Colonic mucosa (tissue), 4 donors: ENCODE measurements at regions not wholly inside any gene's neighbourhood (a gene's known extent, or its start where the extent isn't known, plus 50 kb on each side); places are given as distances from the start of the nearest gene placed in this dataset.

ENCODE experiments used
- DNase-seq: peaks from one replicate; pipeline ENCODE4 v3.0.0-alpha.2; 2020
- H3K27ac ChIP-seq: fragments of 200-600 bp; one replicate; pipeline ENCODE4 v1.8.0; 2021
- H3K27me3 ChIP-seq: fragments of 200-600 bp; one replicate; pipeline ENCODE4 v1.8.0; 2021
- H3K36me3 ChIP-seq: fragments of 200-600 bp; one replicate; pipeline ENCODE4 v1.8.0; 2021
- H3K4me1 ChIP-seq: fragments of 200-600 bp; one replicate; pipeline ENCODE4 v1.8.0; 2021; ENCODE audit warnings: mild to moderate bottlenecking
- H3K4me3 ChIP-seq: fragments of 200-600 bp; one replicate; pipeline ENCODE4 v1.8.0; 2021
- H3K9ac ChIP-seq, 2 donors: one replicate each; pipeline ENCODE4 v1.7.0; 2013; ENCODE audit warnings: control low read depth in 2 of 2, low read depth in 2 of 2, low read length in 2 of 2
- H3K9me3 ChIP-seq: fragments of 200-600 bp; one replicate; pipeline ENCODE4 v1.8.0; 2021
- CTCF ChIP-seq: fragments of 200-600 bp; IDR thresholded peaks from one replicate; pipeline ENCODE4 v1.8.0; 2022; ENCODE audit warnings: antibody characterized with exemption, mild to moderate bottlenecking
- intact Hi-C: fragments of 100-400 bp; cut with DNase I; formaldehyde crosslinking; loops from one replicate; pipeline ENCODE4 v1.14.1; 2022
- donor health status: healthy.
- donor health status: DM: no; HTN: no; CAD: no.
- donor health status: DM: no; HTN: no; CAD: no.

- no peak for DNase-seq
- Histone ChIP-seq H3K4me3 (no peak overlapping the region), H3K9ac (no peak overlapping the region), H3K27ac (no peak overlapping the region), H3K27me3 (no peaks in the 10 kb centered on the region), H3K9me3 (no peaks in the 10 kb centered on the region), H3K4me1 (no peaks in the 10 kb centered on the region), H3K36me3 (no peaks in the 10 kb centered on the region)
- TF ChIP-seq CTCF, result no peak
- intact Hi-C loops, result no loop called here
These were observed 830.3 kb upstream of the NXPH2 start for GRCh38 chr2:139610512-139610911.

- Histone ChIP-seq H3K4me3 (no peak overlapping the region), H3K27me3 (no peaks in the 10 kb centered on the region), H3K36me3 (no peaks in the 10 kb centered on the region), H3K9me3 (no peaks in the 10 kb centered on the region), H3K27ac (no peak overlapping the region), H3K4me1 (no peaks in the 10 kb centered on the region), H3K9ac (no peak overlapping the region)
- TF ChIP-seq CTCF, result no peak
- no peak for DNase-seq
- intact Hi-C loops, result no loop called here
These were observed 828.9 kb upstream of the NXPH2 start for GRCh38 chr2:139609109-139609508.

- Histone ChIP-seq H3K9ac (no peak overlapping the region), H3K4me1 (no peaks in the 10 kb centered on the region), H3K27ac (no peak overlapping the region), H3K9me3 (no peaks in the 10 kb centered on the region), H3K27me3 (no peaks in the 10 kb centered on the region), H3K4me3 (no peak overlapping the region), H3K36me3 (no peaks in the 10 kb centered on the region)
- intact Hi-C loops, result no loop called here
- TF ChIP-seq CTCF, result no peak
- no peak for DNase-seq
These were observed 825.5 kb upstream of the NXPH2 start for GRCh38 chr2:139605668-139606067.

- Histone ChIP-seq H3K36me3 (no peaks in the 10 kb centered on the region), H3K27ac (no peak overlapping the region), H3K4me3 (no peak overlapping the region), H3K9ac (no peak overlapping the region), H3K4me1 (no peaks in the 10 kb centered on the region), H3K9me3 (no peaks in the 10 kb centered on the region), H3K27me3 (no peaks in the 10 kb centered on the region)
- intact Hi-C loops, result no loop called here
- no peak for TF ChIP-seq CTCF
- DNase-seq, result no peak
These were observed 820.0 kb upstream of the NXPH2 start for GRCh38 chr2:139600166-139600565.

- H3K9me3 ChIP-seq, result no peaks in the 10 kb centered on the region
- H3K9ac ChIP-seq, result no peak overlapping the region
- H3K27ac ChIP-seq, result no peak overlapping the region
- no peak for DNase-seq
- no peak for TF ChIP-seq CTCF
- H3K27me3 ChIP-seq, result no peaks in the 10 kb centered on the region
- no peaks in the 10 kb centered on the region for H3K4me1 ChIP-seq
- H3K4me3 ChIP-seq, result no peak overlapping the region
- no peaks in the 10 kb centered on the region for H3K36me3 ChIP-seq
- intact Hi-C loops, result no loop called here
These were observed 804.9 kb upstream of the NXPH2 start for GRCh38 chr2:139585101-139585500.

- no peak for DNase-seq
- H3K9me3 ChIP-seq, result no peaks in the 10 kb centered on the region
- intact Hi-C loops, result no loop called here
- no peaks in the 10 kb centered on the region for H3K27me3 ChIP-seq
- H3K9ac ChIP-seq, result no peak overlapping the region
- no peaks in the 10 kb centered on the region for H3K36me3 ChIP-seq
- no peak overlapping the region for H3K4me3 ChIP-seq
- no peak overlapping the region for H3K27ac ChIP-seq
- TF ChIP-seq CTCF, result no peak
- H3K4me1 ChIP-seq, result no peaks in the 10 kb centered on the region
These were observed 794.2 kb upstream of the NXPH2 start for GRCh38 chr2:139574371-139574770.
